ENCODE measurements at regions not wholly inside any gene's neighbourhood (a gene's known extent, or its start where the extent isn't known, plus 50 kb on each side); places are given as distances from the start of the nearest gene placed in this dataset.

- BruUV-seq (replicated peaks): no TSS peak
Observed at GRCh38 chr4:1500231-1500965, 94.2 kb upstream of the NKX1-1 start.

GRCh38 chr4:1499465-1499864 is 93.2 kb upstream of the NKX1-1 start:
- Mint-ChIP-seq H3K9me3 (ENCODE audit: unreplicated experiment) (no peaks in the 10 kb centered on the region), H3K27me3 (ENCODE audit: insufficient read depth, unreplicated experiment) (peaks cover 3% of the 10 kb centered on the region), H3K4me1 (ENCODE audit: low read depth, unreplicated experiment) (no peaks in the 10 kb centered on the region), H3K36me3 (ENCODE audit: insufficient read depth, unreplicated experiment) (no peaks in the 10 kb centered on the region), H3K27ac (ENCODE audit: unreplicated experiment) (no peak overlapping the region), H3K4me3 (ENCODE audit: unreplicated experiment) (no peak overlapping the region)
- no peaks in the 10 kb centered on the region for H3K9me3 ChIP-seq
- TF ChIP-seq CTCF (IDR thresholded peaks at IDR 0.05; ENCODE audit: insufficient read depth in 1 of 2, low read depth in 1 of 2, low read length in 1 of 2, severe bottlenecking in 1 of 2, unreplicated experiment in 1 of 2): no peak
- DNase-seq: no peak
- BruUV-seq (replicated peaks): no TSS peak
- H3K4me3 ChIP-seq (ENCODE audit: low read depth, low read length): no peak overlapping the region
- ChIA-PET CTCF (no interaction called here), POLR2A (no interaction called here)
- no peaks in the 10 kb centered on the region; the same call in 1 of the 2 replicates for H3K27me3 ChIP-seq (replicated peaks; ENCODE audit: control insufficient read depth, insufficient read depth, low read length)
- intact Hi-C loops (cut with micrococcal nuclease; ENCODE audit: unreplicated experiment): no loop called here
- H3K4me1 ChIP-seq: no peaks in the 10 kb centered on the region
- H3K36me3 ChIP-seq (ENCODE audit: control insufficient read depth, insufficient read depth, low read length): no peaks in the 10 kb centered on the region

More at GRCh38 chr4:1500231-1500965, 94.2 kb upstream of the NKX1-1 start:
- Mint-ChIP-seq H3K27ac (ENCODE audit: unreplicated experiment) (no peak overlapping the region), H3K36me3 (ENCODE audit: insufficient read depth, unreplicated experiment) (no peaks in the 10 kb centered on the region), H3K27me3 (ENCODE audit: insufficient read depth, unreplicated experiment) (no peaks in the 10 kb centered on the region), H3K9me3 (ENCODE audit: unreplicated experiment) (no peaks in the 10 kb centered on the region), H3K4me1 (ENCODE audit: low read depth, unreplicated experiment) (no peaks in the 10 kb centered on the region), H3K4me3 (ENCODE audit: unreplicated experiment) (no peak overlapping the region)
- H3K4me3 ChIP-seq (ENCODE audit: low read depth, low read length): no peak overlapping the region
- H3K27me3 ChIP-seq (replicated peaks; ENCODE audit: control insufficient read depth, insufficient read depth, low read length): no peaks in the 10 kb centered on the region; the same call in 1 of the 2 replicates
- ChIA-PET CTCF (no interaction called here), POLR2A (no interaction called here)
- TF ChIP-seq CTCF (IDR thresholded peaks at IDR 0.05; ENCODE audit: insufficient read depth in 1 of 2, low read depth in 1 of 2, low read length in 1 of 2, severe bottlenecking in 1 of 2, unreplicated experiment in 1 of 2): peak in 1 of 2 experiments; percentile 9
- no peaks in the 10 kb centered on the region for H3K9me3 ChIP-seq
- no peaks in the 10 kb centered on the region for H3K36me3 ChIP-seq (ENCODE audit: control insufficient read depth, insufficient read depth, low read length)
- peak in 1 of 2 experiments; percentile 23 for DNase-seq
- H3K4me1 ChIP-seq: no peaks in the 10 kb centered on the region
- intact Hi-C loops (cut with micrococcal nuclease; ENCODE audit: unreplicated experiment): no loop called here

GRCh38 chr4:1497189-1497801 is 91.1 kb upstream of the NKX1-1 start:
- no peak for TF ChIP-seq CTCF (IDR thresholded peaks at IDR 0.05; ENCODE audit: insufficient read depth in 1 of 2, low read depth in 1 of 2, low read length in 1 of 2, severe bottlenecking in 1 of 2, unreplicated experiment in 1 of 2)
- Mint-ChIP-seq H3K9me3 (ENCODE audit: unreplicated experiment) (no peaks in the 10 kb centered on the region), H3K36me3 (ENCODE audit: insufficient read depth, unreplicated experiment) (no peaks in the 10 kb centered on the region), H3K27me3 (ENCODE audit: insufficient read depth, unreplicated experiment) (peaks cover 3% of the 10 kb centered on the region), H3K27ac (ENCODE audit: unreplicated experiment) (no peak overlapping the region), H3K4me1 (ENCODE audit: low read depth, unreplicated experiment) (no peaks in the 10 kb centered on the region), H3K4me3 (ENCODE audit: unreplicated experiment) (no peak overlapping the region)
- Histone ChIP-seq H3K4me1 (no peaks in the 10 kb centered on the region), H3K4me3 (ENCODE audit: low read depth, low read length) (no peak overlapping the region), H3K36me3 (ENCODE audit: control insufficient read depth, insufficient read depth, low read length) (no peaks in the 10 kb centered on the region), H3K27me3 (replicated peaks; ENCODE audit: control insufficient read depth, insufficient read depth, low read length) (no peaks in the 10 kb centered on the region; the same call in 1 of the 2 replicates), H3K9me3 (no peaks in the 10 kb centered on the region)
- POLR2A ChIA-PET: no interaction called here
- CTCF ChIA-PET: no interaction called here
- DNase-seq: no peak
- no TSS peak for BruUV-seq (replicated peaks)
- intact Hi-C loops (cut with micrococcal nuclease; ENCODE audit: unreplicated experiment): no loop called here

Measured in Caco-2 (cell line).